Testis (tissue), 2 donors: ENCODE measurements at regions not wholly inside any gene's neighbourhood (a gene's known extent, or its start where the extent isn't known, plus 50 kb on each side); places are given as distances from the start of the nearest gene placed in this dataset.

Source experiments
- POLR2A ChIP-seq: fragments of 450-650 bp; IDR thresholded peaks from one replicate; pipeline ENCODE4 v1.6.1; 2017; ENCODE audit warnings: antibody characterized with exemption, mild to moderate bottlenecking, moderate library complexity
- TF ChIP-seq, protein P1 (sequence below), 3 experiments: fragments of 450-650 bp in 2 of 3; fragments of 200-600 bp in 1 of 3; sonication (generic) in 1 of 3; IDR thresholded peaks; one replicate each; pipeline ENCODE4 v1.5.1; 2016 to 2019; ENCODE audit warnings: antibody characterized with exemption in 3 of 3, mild to moderate bottlenecking in 2 of 3, moderate library complexity in 1 of 3

DNA sequence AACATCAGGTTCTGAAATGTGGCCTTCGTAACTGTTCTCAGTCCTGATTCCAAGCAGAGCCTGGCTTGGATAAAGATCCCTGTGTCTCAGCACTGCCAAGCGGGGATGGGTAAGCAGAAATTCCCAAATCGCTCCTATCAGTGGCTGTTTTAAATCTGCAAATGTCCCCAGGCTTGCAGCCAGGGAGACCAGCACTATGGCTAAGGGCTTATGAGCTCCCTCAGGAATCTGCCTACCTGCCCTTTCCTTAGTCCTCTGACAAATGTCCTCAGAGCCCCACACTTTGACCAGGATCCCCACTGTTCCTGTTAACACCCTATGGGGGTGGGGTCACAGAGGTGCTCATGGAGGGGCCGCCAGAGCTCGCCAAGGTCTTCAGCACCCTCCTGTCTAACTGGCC lies 1062.8 kb downstream of the UQCRFS1 start:
- TF ChIP-seq, protein P1, sequence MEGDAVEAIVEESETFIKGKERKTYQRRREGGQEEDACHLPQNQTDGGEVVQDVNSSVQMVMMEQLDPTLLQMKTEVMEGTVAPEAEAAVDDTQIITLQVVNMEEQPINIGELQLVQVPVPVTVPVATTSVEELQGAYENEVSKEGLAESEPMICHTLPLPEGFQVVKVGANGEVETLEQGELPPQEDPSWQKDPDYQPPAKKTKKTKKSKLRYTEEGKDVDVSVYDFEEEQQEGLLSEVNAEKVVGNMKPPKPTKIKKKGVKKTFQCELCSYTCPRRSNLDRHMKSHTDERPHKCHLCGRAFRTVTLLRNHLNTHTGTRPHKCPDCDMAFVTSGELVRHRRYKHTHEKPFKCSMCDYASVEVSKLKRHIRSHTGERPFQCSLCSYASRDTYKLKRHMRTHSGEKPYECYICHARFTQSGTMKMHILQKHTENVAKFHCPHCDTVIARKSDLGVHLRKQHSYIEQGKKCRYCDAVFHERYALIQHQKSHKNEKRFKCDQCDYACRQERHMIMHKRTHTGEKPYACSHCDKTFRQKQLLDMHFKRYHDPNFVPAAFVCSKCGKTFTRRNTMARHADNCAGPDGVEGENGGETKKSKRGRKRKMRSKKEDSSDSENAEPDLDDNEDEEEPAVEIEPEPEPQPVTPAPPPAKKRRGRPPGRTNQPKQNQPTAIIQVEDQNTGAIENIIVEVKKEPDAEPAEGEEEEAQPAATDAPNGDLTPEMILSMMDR (IDR thresholded peaks at IDR 0.05), result no peak
- no peak for TF ChIP-seq POLR2A
